ENCODE measurements at regions not wholly inside any gene's neighbourhood (a gene's known extent, or its start where the extent isn't known, plus 50 kb on each side); places are given as distances from the start of the nearest gene placed in this dataset.

DNA sequence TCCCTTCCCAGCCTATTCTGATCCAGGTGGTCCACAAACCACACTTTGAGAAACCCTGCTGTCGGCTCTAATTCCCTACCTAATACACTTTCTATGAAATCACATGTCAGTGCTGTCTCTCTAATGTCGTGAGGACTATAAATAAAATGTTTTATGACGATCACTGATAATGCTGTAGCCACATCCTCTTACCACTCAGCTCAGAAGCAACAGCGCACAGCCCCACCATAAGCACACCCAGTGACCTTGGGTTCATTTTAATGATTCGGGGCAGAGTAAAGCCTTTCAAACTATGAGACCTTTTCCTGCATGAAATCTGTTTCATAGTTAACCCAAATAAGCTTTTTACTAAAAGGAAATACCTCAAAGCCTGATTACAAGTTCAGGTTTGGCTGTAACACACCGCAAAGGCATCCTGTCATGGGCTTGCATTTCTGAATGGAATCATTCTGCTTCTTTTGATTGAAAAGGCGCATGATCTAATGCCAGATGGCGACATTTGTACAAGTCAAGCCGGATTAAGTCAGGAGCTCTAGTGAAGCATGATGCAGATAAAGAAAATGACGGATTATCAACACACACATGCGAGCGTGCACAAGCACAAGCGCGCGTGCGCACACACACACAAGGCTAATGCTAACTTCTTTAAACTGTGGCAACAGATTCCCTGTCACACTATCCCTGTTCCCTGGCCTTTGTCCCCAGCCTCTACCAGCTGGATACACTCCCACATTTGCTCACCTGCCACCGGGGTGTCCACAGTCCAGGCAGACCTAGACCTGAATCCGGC lies 180.5 kb upstream of the PDE1C start:
- Histone ChIP-seq H2AFZ (ENCODE audit: low read length) (no peak overlapping the region), H3K4me1 (ENCODE audit: insufficient read depth, low read length) (no peaks in the 10 kb centered on the region), H3K27me3 (ENCODE audit: low read length) (peaks cover 88% of the 10 kb centered on the region), H3K9ac (ENCODE audit: low read length) (no peak overlapping the region), H3K36me3 (ENCODE audit: low read depth, low read length) (no peaks in the 10 kb centered on the region), H3K27ac (ENCODE audit: low read length) (no peak overlapping the region), H3K9me3 (ENCODE audit: low read length) (no peaks in the 10 kb centered on the region), H3K4me3 (ENCODE audit: low read length) (no peak overlapping the region), H4K20me1 (ENCODE audit: low read length) (no peaks in the 10 kb centered on the region), H3K9me2 (replicated peaks; ENCODE audit: low read length) (no peaks in the 10 kb centered on the region), H3F3A (ENCODE audit: low read length, unreplicated experiment) (no peaks in the 10 kb centered on the region), H3K79me2 (ENCODE audit: low read length) (no peaks in the 10 kb centered on the region), H3K4me2 (ENCODE audit: low read length) (no peak overlapping the region)
- POLR2A ChIA-PET (ENCODE audit: unreplicated experiment) = no interaction called here
- DNase-seq (no peak), ATAC-seq (no peak)
- CTCF ChIA-PET = no interaction called here
- TF ChIP-seq EZH2phosphoT487 (IDR thresholded peaks at IDR 0.05; ENCODE audit: borderline replicate concordance, low read length) = no peak
- no peak for TF ChIP-seq EZH2 (IDR thresholded peaks at IDR 0.05; ENCODE audit: low read length, unreplicated experiment)
- TF ChIP-seq, protein P1, sequence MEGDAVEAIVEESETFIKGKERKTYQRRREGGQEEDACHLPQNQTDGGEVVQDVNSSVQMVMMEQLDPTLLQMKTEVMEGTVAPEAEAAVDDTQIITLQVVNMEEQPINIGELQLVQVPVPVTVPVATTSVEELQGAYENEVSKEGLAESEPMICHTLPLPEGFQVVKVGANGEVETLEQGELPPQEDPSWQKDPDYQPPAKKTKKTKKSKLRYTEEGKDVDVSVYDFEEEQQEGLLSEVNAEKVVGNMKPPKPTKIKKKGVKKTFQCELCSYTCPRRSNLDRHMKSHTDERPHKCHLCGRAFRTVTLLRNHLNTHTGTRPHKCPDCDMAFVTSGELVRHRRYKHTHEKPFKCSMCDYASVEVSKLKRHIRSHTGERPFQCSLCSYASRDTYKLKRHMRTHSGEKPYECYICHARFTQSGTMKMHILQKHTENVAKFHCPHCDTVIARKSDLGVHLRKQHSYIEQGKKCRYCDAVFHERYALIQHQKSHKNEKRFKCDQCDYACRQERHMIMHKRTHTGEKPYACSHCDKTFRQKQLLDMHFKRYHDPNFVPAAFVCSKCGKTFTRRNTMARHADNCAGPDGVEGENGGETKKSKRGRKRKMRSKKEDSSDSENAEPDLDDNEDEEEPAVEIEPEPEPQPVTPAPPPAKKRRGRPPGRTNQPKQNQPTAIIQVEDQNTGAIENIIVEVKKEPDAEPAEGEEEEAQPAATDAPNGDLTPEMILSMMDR (conservative IDR thresholded peaks at IDR 0.05; ENCODE audit: low read depth, low read length) = no peak
- intact Hi-C loops (cut with micrococcal nuclease) = no loop called here
- BruUV-seq (replicated peaks) = no TSS peak

DNA sequence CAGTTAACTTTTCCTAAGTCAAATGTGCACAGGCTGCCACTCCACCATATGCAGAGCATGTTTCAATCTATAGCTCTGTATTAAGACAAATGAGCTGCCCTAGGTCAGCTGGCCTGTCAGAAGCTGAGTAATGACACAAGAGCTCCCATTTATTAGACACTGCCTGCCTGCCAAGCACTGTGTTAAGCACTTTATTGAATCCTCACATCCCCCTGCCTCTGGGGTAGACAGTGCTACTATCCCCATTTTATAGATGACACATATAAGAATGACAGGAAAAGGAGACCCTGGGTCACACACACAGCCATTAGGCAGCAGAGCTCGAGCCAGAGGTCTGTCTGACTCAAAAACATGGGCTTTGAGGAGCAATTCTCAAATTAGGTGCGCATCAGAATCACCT lies 179.8 kb upstream of the PDE1C start:
- Histone ChIP-seq H3K9me3 (ENCODE audit: low read length) (no peaks in the 10 kb centered on the region), H3K79me2 (ENCODE audit: low read length) (no peaks in the 10 kb centered on the region), H3K4me2 (ENCODE audit: low read length) (no peak overlapping the region), H3K36me3 (ENCODE audit: low read depth, low read length) (no peaks in the 10 kb centered on the region), H4K20me1 (ENCODE audit: low read length) (no peaks in the 10 kb centered on the region), H3K4me3 (ENCODE audit: low read length) (no peak overlapping the region), H3K4me1 (ENCODE audit: insufficient read depth, low read length) (no peaks in the 10 kb centered on the region), H3K27me3 (ENCODE audit: low read length) (peaks cover 88% of the 10 kb centered on the region), H3F3A (ENCODE audit: low read length, unreplicated experiment) (no peaks in the 10 kb centered on the region), H2AFZ (ENCODE audit: low read length) (no peak overlapping the region), H3K27ac (ENCODE audit: low read length) (no peak overlapping the region), H3K9me2 (replicated peaks; ENCODE audit: low read length) (no peaks in the 10 kb centered on the region), H3K9ac (ENCODE audit: low read length) (no peak overlapping the region)
- CTCF ChIA-PET = no interaction called here
- TF ChIP-seq EZH2 (IDR thresholded peaks at IDR 0.05; ENCODE audit: low read length, unreplicated experiment) = no peak
- TF ChIP-seq EZH2phosphoT487 (IDR thresholded peaks at IDR 0.05; ENCODE audit: borderline replicate concordance, low read length) = no peak
- TF ChIP-seq, protein P1 (conservative IDR thresholded peaks at IDR 0.05; ENCODE audit: low read depth, low read length) = no peak
- POLR2A ChIA-PET (ENCODE audit: unreplicated experiment) = no interaction called here
- ATAC-seq (no peak), DNase-seq (no peak)
- intact Hi-C loops (cut with micrococcal nuclease) = no loop called here
- BruUV-seq (replicated peaks) = no TSS peak

DNA sequence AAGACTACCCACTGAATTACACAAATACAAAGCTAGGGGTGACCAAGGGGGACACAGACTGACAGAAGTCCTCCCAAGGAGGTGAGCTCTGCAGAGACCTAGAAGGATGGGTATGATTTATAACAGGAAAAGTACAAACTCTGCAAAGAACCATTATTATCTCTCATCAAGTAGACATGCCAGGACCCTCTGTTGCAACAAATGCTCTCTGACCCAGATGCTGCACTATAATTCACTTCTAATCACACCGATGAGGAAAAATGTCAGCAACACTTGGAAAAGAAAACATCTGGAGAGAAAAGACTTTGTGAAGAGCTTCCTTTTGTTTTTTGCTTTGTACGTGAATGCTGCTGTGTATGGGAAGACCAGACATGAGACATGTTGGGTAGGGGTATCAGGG lies 178.3 kb upstream of the PDE1C start:
- ChIA-PET CTCF (no interaction called here), POLR2A (ENCODE audit: unreplicated experiment) (no interaction called here)
- Histone ChIP-seq H3K9me3 (ENCODE audit: low read length) (no peaks in the 10 kb centered on the region), H3K27ac (ENCODE audit: low read length) (no peak overlapping the region), H3K4me1 (ENCODE audit: insufficient read depth, low read length) (no peaks in the 10 kb centered on the region), H3K9me2 (replicated peaks; ENCODE audit: low read length) (no peaks in the 10 kb centered on the region), H4K20me1 (ENCODE audit: low read length) (no peaks in the 10 kb centered on the region), H3K4me3 (ENCODE audit: low read length) (no peak overlapping the region), H3K79me2 (ENCODE audit: low read length) (no peaks in the 10 kb centered on the region), H3K4me2 (ENCODE audit: low read length) (no peak overlapping the region), H3F3A (ENCODE audit: low read length, unreplicated experiment) (no peaks in the 10 kb centered on the region), H3K9ac (ENCODE audit: low read length) (no peak overlapping the region), H3K36me3 (ENCODE audit: low read depth, low read length) (no peaks in the 10 kb centered on the region), H3K27me3 (ENCODE audit: low read length) (peaks cover 88% of the 10 kb centered on the region), H2AFZ (ENCODE audit: low read length) (no peak overlapping the region)
- TF ChIP-seq, protein P1 (conservative IDR thresholded peaks at IDR 0.05; ENCODE audit: low read depth, low read length) = no peak
- TF ChIP-seq EZH2 (IDR thresholded peaks at IDR 0.05; ENCODE audit: low read length, unreplicated experiment) = no peak
- no peak for TF ChIP-seq EZH2phosphoT487 (IDR thresholded peaks at IDR 0.05; ENCODE audit: borderline replicate concordance, low read length)
- DNase-seq (no peak), ATAC-seq (no peak)
- intact Hi-C loops (cut with micrococcal nuclease) = no loop called here
- no TSS peak for BruUV-seq (replicated peaks)

Measured in PC-3 (cell line).